IPS-NIHi7 (cell line): ENCODE measurements at regions not wholly inside any gene's neighbourhood (a gene's known extent, or its start where the extent isn't known, plus 50 kb on each side); places are given as distances from the start of the nearest gene placed in this dataset.

Source experiments
- DNase-seq: peaks from one replicate; pipeline ENCODE4 v3.0.0; 2012; ENCODE audit warnings: mixed read lengths; ENCODE audit errors: extremely low spot score

- no peak for DNase-seq
These were observed 135.7 kb upstream of the SEL1L start for GRCh38 chr14:81669308-81669707.

- no peak for DNase-seq
These were observed 140.3 kb upstream of the SEL1L start for GRCh38 chr14:81673930-81674329.

DNA sequence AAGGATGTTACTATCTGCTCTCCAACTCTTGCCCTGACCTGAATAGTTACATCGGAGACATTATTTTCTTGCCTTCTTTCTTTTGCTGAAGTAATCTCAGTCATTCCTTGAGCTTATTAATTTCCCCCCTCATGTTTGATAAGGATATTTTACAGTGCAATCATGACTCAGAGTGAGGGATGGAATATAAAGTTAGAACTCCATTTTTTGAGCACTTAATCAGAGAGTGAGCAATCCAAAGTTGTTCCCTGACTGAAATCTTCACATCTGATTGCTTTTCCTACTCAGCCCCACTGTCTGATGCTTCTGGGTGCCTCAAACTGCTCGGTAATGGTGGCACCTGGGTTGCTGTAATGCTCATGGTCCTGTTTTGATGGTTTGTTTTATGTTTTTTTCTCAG is 142.7 kb upstream of the SEL1L start:
- no peak for DNase-seq

DNA sequence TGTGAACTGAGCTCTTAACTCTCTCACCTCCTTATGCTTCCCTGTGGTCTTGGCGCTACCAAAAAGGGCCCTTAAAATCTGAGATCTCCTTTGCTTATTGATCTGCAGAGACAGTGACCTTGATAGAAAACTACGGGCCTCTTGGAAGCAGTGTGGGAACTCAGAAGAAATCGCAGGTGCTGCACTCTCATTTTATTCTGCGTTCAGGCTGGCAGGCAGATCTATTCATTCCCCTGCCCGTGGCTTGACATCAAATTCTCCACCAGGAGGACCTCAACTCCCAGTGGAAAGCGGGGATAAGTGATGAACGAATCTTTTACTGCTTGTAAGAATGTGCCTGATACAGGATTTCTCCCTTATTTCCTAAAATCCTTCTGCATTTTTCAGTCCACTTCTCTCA is 143.2 kb upstream of the SEL1L start:
- DNase-seq: no peak

GRCh38 chr14:81677736-81678135 is 144.1 kb upstream of the SEL1L start:
- DNase-seq: no peak

DNA sequence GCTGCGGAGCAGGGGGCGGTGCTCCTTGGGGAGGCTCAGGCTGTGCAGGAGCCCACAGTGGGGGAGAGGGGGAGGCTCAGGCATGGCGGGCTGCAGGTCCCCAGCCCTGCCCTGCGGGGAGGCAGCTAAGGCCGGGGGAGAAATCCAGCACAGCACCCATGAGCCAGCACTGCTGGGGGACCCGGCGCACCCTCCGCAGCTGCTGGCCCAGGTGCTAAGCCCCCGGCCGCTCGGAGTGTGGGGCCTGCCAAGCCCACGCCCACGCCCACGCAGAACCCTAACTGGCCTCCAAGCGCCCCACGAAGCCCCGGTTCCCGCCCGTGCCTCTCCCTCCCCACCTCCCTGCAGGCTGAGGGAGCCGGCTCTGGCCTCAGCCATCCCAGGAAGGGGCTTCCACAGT is 145.6 kb upstream of the SEL1L start:
- no peak for DNase-seq

DNA sequence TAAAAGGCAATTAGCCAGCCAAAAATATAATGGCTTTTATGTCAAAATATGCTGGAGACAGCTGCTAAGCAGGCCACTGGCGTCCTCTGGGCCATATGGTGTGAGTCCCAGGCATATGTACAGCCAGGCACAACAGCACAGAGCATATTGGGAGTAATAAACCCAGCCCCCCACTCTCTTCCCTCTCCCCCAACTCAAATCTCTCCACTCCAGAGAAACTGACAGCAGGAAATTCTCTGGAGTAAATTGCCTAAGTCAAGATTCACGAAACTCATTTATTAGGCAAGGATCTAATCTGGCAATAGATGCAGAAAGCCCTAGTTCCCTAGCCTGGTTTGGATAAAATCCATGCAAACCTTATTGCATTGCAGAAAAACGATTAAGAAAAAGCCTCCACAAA is 147.9 kb upstream of the SEL1L start:
- DNase-seq: no peak

DNA sequence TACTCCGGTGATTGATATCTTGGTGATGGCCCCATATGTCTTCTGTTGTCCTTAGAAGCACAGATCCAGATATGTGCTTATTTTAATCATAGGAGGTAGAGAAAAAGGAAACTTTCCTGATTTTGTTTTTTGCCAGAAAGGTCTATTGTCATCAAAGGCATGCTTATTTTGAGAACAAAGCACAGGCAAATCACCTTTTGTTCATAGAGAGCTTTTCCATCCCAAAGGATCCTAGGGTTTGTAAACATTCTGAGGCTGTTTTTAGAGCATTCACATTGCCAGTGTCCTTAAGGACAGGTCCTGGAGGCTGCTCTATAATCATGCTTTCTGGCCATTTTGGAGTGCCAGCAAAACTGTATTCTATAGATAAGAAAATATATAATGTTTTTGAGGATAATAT is 148.5 kb upstream of the SEL1L start:
- no peak for DNase-seq

DNA sequence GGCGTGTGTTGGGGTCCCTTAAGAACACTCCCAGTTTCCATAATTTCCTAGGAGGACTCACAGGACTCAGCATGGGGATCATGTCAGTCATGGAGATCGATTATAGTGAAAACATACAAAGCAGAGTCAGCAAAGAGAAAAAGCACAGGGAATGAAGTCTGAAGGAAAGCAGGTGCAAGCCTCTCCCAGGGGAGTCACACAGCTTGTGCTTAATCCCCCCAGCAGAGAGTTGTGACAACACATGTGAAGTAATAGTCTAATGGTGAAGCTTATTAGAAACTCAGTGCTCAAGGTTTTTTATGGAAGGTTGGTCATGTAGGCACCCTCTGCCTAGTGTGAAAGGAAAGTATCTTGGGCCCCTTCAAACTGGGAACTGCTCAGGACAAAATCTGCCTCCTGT is 149.0 kb upstream of the SEL1L start:
- no peak for DNase-seq

DNA sequence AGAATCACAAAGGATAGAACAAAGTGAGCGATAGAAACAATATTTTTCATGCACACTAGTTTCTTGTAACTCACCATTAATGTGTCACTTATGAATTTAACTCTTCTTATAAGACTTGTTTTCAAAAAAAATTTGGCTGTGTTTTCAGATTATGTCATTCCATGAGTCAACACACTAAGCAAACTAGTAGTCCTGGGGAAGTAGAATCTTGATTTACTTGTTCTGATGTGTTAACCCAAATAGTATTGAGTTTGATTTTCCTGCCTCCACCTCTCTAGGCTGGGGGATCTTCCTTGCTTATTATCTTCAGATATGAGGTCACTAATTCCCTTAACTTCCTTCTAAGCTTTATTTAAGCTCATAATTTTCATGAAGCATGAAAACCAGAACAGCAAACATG is 151.0 kb upstream of the SEL1L start:
- DNase-seq: no peak

DNA sequence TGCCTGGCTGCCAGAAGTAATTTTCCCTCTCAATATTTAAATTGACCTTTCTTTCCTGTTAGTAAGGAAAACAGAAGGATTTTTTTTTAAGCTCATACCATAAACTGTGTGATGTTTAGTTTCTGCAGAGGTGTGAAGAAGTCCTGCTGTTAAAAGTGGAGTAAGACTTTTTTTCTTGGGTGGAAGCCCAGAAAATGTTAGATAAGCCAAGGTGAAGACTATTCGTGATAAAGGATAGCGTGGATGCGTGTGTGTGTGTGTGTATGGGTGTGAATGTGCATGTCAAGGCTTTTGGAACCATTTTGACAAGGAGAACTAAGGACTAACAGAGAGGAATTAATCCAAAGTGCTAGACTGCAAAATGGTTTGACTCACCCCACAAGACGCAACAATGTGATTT is 152.9 kb upstream of the SEL1L start:
- no peak for DNase-seq

GRCh38 chr14:81691931-81692330 is 158.3 kb upstream of the SEL1L start:
- no peak for DNase-seq

GRCh38 chr14:81694419-81694818 is 160.8 kb upstream of the SEL1L start:
- DNase-seq: no peak

DNA sequence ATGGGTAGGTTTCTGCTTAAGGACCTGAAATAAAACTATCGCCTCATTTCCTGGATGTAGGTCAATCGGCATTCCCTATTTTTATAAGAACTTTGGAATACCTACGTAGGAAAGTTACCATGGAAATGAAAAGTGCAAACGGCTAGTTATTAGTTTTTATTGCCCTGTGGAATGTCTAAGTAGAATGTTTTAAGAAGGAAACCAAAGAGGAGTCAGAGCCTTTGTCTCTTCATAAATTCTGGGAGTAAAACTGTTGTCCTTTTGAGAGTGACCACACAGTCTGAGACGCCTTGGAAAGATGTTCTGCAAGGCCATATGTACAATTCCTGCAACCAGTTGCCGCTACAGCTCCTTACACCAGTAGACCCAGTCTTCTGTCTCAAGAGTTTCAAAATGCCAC is 176.0 kb upstream of the SEL1L start:
- DNase-seq: no peak

DNA sequence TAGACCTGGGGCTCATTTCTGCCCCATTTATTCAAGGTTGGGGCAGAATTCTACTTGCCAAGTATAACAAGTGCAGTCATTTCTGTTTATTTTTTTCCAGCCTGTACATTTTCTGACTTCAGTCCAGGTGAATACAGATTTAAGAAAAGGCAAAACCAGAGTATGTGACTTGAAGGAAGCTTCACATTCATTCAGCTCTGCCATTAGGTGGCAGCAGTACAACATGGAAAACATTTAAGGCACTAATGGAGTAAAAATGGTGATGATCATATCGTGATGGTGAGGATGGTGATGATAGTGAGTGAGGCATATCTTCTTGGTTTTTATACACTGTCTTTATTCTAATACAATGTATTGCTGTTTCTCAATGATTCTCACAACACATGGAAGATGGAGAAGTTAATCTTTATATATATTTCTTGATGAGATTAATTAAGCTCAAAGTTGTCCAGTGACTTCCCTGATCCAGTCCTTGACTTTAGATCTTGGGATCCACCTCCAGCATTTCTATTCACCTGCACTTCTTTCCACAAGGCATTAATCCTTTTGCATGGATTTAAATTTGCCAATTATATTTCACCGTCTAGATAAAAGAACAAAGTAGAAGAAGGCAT is 176.7 kb upstream of the SEL1L start:
- peak; percentile 60 for DNase-seq

- DNase-seq: no peak
These were observed 182.1 kb upstream of the SEL1L start for GRCh38 chr14:81715731-81716130.

GRCh38 chr14:81716953-81717352 is 183.3 kb upstream of the SEL1L start:
- DNase-seq: no peak

DNA sequence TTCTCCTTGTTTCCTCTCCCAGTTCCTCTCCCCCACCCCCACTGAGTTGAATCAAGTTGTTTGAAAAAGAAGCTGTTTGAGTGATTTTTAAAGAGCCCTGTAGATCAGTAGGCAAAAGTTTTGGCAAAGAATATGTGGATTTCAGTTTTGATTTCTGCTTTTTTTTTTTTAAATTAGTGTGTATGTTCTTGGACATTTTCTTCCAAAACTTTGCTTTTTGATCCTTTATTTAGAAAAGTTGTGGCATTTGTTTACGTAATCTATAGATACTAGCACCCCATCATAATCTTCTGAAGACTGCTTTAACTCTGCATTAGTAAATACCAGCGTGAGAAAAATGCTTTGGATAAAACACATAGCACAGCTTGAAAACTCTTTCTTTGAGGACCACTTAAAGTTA is 190.3 kb upstream of the SEL1L start:
- no peak for DNase-seq

DNA sequence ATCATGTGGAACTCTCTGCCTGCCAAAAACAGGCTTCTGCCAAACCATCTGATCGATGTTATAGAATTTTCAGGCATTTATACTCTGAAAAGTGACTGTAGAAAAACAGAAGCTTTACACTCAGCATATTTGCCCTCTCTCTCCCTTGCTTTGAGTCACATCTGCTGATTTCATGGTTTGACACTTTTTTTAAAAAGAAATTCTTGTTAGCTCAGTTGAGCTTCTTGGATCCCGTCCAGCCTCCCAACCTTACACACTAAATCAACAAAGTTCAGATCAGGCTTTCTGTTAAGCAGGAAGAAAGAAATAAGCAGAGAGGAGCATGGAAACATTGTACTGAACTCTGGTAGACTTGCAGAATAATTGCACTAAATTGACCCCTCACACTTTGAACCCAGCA is 193.6 kb upstream of the SEL1L start:
- DNase-seq: no peak

GRCh38 chr14:81728447-81728846 is 194.8 kb upstream of the SEL1L start:
- no peak for DNase-seq

GRCh38 chr14:81729622-81730021 is 196.0 kb upstream of the SEL1L start:
- DNase-seq: no peak

GRCh38 chr14:81737938-81738337 is 204.3 kb upstream of the SEL1L start:
- no peak for DNase-seq

DNA sequence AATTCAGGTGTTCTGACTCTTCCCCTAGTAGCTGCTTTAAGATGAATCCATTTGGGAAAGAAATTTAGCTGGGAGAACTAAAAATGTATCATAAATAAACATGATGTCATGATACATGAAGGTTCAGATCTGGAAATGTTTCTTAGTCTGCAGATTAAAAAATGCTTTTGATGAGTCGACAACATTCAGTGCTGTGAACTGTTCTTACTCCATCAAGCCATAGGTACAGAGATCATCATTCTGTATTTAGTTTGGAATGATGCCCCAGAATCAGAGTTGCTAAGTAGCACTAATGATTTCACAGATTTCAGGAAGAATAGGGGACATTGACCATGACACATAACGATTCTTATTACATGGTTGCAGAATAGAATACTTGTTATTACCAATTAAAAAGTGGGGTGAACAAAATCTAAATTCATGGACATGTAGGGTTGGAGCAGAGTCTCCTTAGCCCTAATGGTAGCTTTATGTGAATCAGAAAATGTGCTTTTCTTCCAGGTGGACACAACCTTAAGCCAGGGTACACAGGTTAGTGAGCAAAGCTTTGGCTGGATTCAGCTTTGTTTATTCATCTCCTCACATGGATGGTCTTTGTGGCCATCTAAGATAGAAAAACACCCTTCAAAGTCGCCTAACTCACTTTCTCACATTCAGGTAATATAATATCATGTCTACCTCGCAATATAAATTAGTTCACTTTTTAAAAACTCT is 205.4 kb upstream of the SEL1L start:
- DNase-seq: no peak

DNA sequence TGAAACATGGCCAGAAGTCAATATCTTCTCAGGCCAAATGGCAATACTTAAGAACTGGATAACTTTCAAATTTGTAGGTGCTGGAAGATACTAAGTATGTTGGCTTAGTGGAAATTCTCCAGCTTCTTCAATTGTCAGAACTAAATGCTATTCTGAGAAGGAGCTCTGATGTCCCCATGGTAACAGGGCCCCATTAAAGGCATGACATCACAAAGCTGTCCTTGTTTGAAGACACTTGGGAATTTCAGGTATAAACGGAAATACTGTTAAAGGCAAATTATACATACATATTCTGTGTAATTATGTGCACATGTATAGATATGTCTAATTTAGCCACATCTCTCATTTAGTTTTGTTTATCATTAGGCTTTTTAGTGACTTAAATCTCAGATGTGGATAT is 210.0 kb upstream of the SEL1L start:
- no peak for DNase-seq
